IPS-15b (cell line): ENCODE measurements at regions not wholly inside any gene's neighbourhood (a gene's known extent, or its start where the extent isn't known, plus 50 kb on each side); places are given as distances from the start of the nearest gene placed in this dataset.

ENCODE experiments used
- H3K27me3 ChIP-seq: one replicate; pipeline ENCODE4 v1.6.1; 2013; ENCODE audit warnings: low read length; ENCODE audit not compliant: control insufficient read depth, insufficient read depth
- H3K36me3 ChIP-seq: one replicate; pipeline ENCODE4 v1.6.1; 2013; ENCODE audit warnings: low read length; ENCODE audit not compliant: control insufficient read depth, insufficient read depth
- H3K4me1 ChIP-seq: one replicate; pipeline ENCODE4 v1.6.1; 2013; ENCODE audit warnings: mild to moderate bottlenecking, low read length; ENCODE audit not compliant: control insufficient read depth, insufficient read depth
- H3K4me3 ChIP-seq: one replicate; pipeline ENCODE4 v1.5.1; 2013; ENCODE audit warnings: low read depth, low read length
- H3K9ac ChIP-seq: one replicate; pipeline ENCODE4 v1.6.1; 2013; ENCODE audit warnings: low read depth, mild to moderate bottlenecking, low read length
- H3K9me3 ChIP-seq: one replicate; pipeline ENCODE4 v1.6.1; 2013; ENCODE audit warnings: mild to moderate bottlenecking, low read length; ENCODE audit not compliant: control insufficient read depth, insufficient read depth

- no peaks in the 10 kb centered on the region for H3K36me3 ChIP-seq
Observed at GRCh38 chr2:33764551-33764950, 165.5 kb upstream of the FAM98A start.

GRCh38 chr2:33763671-33764310, 164.7 kb upstream of the FAM98A start:
- Histone ChIP-seq H3K4me1 (peaks cover 5% of the 10 kb centered on the region), H3K9ac (no peak overlapping the region), H3K4me3 (no peak overlapping the region), H3K9me3 (no peaks in the 10 kb centered on the region), H3K36me3 (no peaks in the 10 kb centered on the region), H3K27me3 (no peaks in the 10 kb centered on the region)

More at GRCh38 chr2:33764551-33764950, 165.5 kb upstream of the FAM98A start:
- Histone ChIP-seq H3K9me3 (no peaks in the 10 kb centered on the region), H3K4me1 (peaks cover 5% of the 10 kb centered on the region), H3K9ac (no peak overlapping the region), H3K27me3 (no peaks in the 10 kb centered on the region), H3K4me3 (no peak overlapping the region)

GRCh38 chr2:33762636-33763035, 163.5 kb upstream of the FAM98A start:
- no peaks in the 10 kb centered on the region for H3K9me3 ChIP-seq
- peaks cover 5% of the 10 kb centered on the region for H3K4me1 ChIP-seq
- no peaks in the 10 kb centered on the region for H3K36me3 ChIP-seq
- no peak overlapping the region for H3K4me3 ChIP-seq
- H3K9ac ChIP-seq: no peak overlapping the region
- H3K27me3 ChIP-seq: no peaks in the 10 kb centered on the region

GRCh38 chr2:33746208-33746800, 147.2 kb upstream of the FAM98A start:
- Histone ChIP-seq H3K4me1 (no peaks in the 10 kb centered on the region), H3K9ac (no peak overlapping the region), H3K9me3 (no peaks in the 10 kb centered on the region), H3K4me3 (no peak overlapping the region), H3K36me3 (no peaks in the 10 kb centered on the region), H3K27me3 (no peaks in the 10 kb centered on the region)

GRCh38 chr2:33735096-33735495, 136.0 kb upstream of the FAM98A start:
- Histone ChIP-seq H3K9ac (no peak overlapping the region), H3K27me3 (no peaks in the 10 kb centered on the region), H3K9me3 (no peaks in the 10 kb centered on the region), H3K36me3 (no peaks in the 10 kb centered on the region), H3K4me1 (peaks cover 3% of the 10 kb centered on the region), H3K4me3 (no peak overlapping the region)

GRCh38 chr2:33730804-33731203, 131.7 kb upstream of the FAM98A start:
- Histone ChIP-seq H3K4me1 (peaks cover 3% of the 10 kb centered on the region), H3K9ac (no peak overlapping the region), H3K36me3 (no peaks in the 10 kb centered on the region), H3K4me3 (no peak overlapping the region), H3K9me3 (no peaks in the 10 kb centered on the region), H3K27me3 (no peaks in the 10 kb centered on the region)

- Histone ChIP-seq H3K36me3 (no peaks in the 10 kb centered on the region), H3K4me3 (no peak overlapping the region), H3K9ac (no peak overlapping the region), H3K9me3 (no peaks in the 10 kb centered on the region), H3K27me3 (no peaks in the 10 kb centered on the region), H3K4me1 (peaks cover 3% of the 10 kb centered on the region)
Observed at GRCh38 chr2:33730193-33730592, 131.1 kb upstream of the FAM98A start.

GRCh38 chr2:33729353-33729752, 130.3 kb upstream of the FAM98A start:
- H3K9ac ChIP-seq: no peak overlapping the region
- H3K9me3 ChIP-seq: no peaks in the 10 kb centered on the region
- H3K36me3 ChIP-seq: no peaks in the 10 kb centered on the region
- no peaks in the 10 kb centered on the region for H3K27me3 ChIP-seq
- peaks cover 3% of the 10 kb centered on the region for H3K4me1 ChIP-seq
- no peak overlapping the region for H3K4me3 ChIP-seq

GRCh38 chr2:33728106-33728505, 129.0 kb upstream of the FAM98A start:
- Histone ChIP-seq H3K27me3 (no peaks in the 10 kb centered on the region), H3K4me1 (peaks cover 3% of the 10 kb centered on the region), H3K9me3 (no peaks in the 10 kb centered on the region), H3K36me3 (no peaks in the 10 kb centered on the region), H3K9ac (no peak overlapping the region), H3K4me3 (no peak overlapping the region)

GRCh38 chr2:33727361-33728032, 128.4 kb upstream of the FAM98A start:
- no peaks in the 10 kb centered on the region for H3K9me3 ChIP-seq
- H3K9ac ChIP-seq: no peak overlapping the region
- no peaks in the 10 kb centered on the region for H3K36me3 ChIP-seq
- peaks cover 3% of the 10 kb centered on the region for H3K4me1 ChIP-seq
- H3K27me3 ChIP-seq: no peaks in the 10 kb centered on the region
- H3K4me3 ChIP-seq: no peak overlapping the region

GRCh38 chr2:33726415-33726814, 127.3 kb upstream of the FAM98A start:
- Histone ChIP-seq H3K27me3 (no peaks in the 10 kb centered on the region), H3K9ac (no peak overlapping the region), H3K4me3 (no peak overlapping the region), H3K36me3 (no peaks in the 10 kb centered on the region), H3K4me1 (peaks cover 3% of the 10 kb centered on the region), H3K9me3 (no peaks in the 10 kb centered on the region)

- Histone ChIP-seq H3K4me1 (no peaks in the 10 kb centered on the region), H3K36me3 (no peaks in the 10 kb centered on the region), H3K27me3 (no peaks in the 10 kb centered on the region), H3K9me3 (no peaks in the 10 kb centered on the region), H3K9ac (no peak overlapping the region), H3K4me3 (no peak overlapping the region)
Observed at GRCh38 chr2:33723329-33723728, 124.2 kb upstream of the FAM98A start.
